HEK293T (cell line): ENCODE measurements at regions not wholly inside any gene's neighbourhood (a gene's known extent, or its start where the extent isn't known, plus 50 kb on each side); places are given as distances from the start of the nearest gene placed in this dataset.

Experiments used
- ARNT ChIP-seq: fragments of 450-650 bp; IDR thresholded peaks from 2 replicates; pipeline ENCODE4 v1.6.1; 2017; ENCODE audit warnings: mild to moderate bottlenecking
- ELF4 ChIP-seq: fragments of 450-650 bp; IDR thresholded peaks from 2 replicates; pipeline ENCODE4 v1.6.1; 2017; ENCODE audit warnings: antibody characterized with exemption
- FOXM1 ChIP-seq: fragments of 450-650 bp; IDR thresholded peaks from 2 replicates; pipeline ENCODE4 v1.6.1; 2017; ENCODE audit warnings: mild to moderate bottlenecking, borderline replicate concordance
- PKNOX1 ChIP-seq: fragments of 450-650 bp; IDR thresholded peaks from 2 replicates; pipeline ENCODE4 v1.6.1; 2016

DNA sequence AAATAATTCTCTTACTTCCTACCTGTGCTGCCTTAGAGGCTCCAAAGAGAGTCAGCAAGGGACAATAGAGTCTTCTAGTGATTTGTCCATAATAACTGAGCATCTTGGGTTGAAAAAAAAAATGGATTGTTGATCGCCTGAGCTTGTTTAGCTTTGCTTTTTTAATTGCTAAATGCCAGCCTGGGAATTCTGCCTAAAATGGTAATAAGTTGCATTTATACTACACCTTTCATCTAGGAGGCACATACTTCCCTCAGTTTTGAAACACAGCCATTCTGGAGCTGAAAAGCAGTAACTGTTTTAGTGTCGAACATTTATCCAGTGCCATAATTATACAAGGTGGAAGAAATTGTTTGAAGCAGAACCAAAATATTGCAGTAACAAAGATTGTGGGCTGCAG, 421.3 kb downstream of the CAAP1 start:
- TF ChIP-seq ARNT: no peak
- no peak for TF ChIP-seq PKNOX1
- no peak for TF ChIP-seq FOXM1
- TF ChIP-seq ELF4: no peak
